ENCODE measurements at regions not wholly inside any gene's neighbourhood (a gene's known extent, or its start where the extent isn't known, plus 50 kb on each side); places are given as distances from the start of the nearest gene placed in this dataset.

GRCh38 chrX:10819973-10820372, 199.6 kb upstream of the MID1 start:
- DNase-seq = no peak

GRCh38 chrX:10821293-10821692, 200.9 kb upstream of the MID1 start:
- DNase-seq = no peak

GRCh38 chrX:10828036-10828435, 207.7 kb upstream of the MID1 start:
- DNase-seq = no peak

DNA sequence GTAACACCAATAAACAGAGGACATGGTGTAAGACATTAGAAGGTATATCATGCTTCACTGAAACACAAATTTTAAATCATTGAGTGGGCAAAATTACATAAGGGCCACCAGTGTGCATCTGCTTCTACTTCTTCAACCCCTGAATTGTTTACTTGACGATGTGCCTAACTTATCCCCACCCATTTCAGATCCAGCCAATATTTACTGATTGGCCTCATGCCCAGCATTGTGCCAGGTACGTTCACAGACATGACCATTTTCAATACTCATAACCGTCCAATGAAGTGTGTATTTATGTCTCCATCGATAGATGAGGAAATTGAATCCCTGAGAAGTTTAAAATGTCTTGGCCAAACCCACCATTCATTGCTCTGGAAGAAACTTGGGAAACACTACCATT, 208.3 kb upstream of the MID1 start:
- no peak for DNase-seq

- DNase-seq = no peak
These were observed 211.5 kb upstream of the MID1 start for GRCh38 chrX:10831716-10832502.

DNA sequence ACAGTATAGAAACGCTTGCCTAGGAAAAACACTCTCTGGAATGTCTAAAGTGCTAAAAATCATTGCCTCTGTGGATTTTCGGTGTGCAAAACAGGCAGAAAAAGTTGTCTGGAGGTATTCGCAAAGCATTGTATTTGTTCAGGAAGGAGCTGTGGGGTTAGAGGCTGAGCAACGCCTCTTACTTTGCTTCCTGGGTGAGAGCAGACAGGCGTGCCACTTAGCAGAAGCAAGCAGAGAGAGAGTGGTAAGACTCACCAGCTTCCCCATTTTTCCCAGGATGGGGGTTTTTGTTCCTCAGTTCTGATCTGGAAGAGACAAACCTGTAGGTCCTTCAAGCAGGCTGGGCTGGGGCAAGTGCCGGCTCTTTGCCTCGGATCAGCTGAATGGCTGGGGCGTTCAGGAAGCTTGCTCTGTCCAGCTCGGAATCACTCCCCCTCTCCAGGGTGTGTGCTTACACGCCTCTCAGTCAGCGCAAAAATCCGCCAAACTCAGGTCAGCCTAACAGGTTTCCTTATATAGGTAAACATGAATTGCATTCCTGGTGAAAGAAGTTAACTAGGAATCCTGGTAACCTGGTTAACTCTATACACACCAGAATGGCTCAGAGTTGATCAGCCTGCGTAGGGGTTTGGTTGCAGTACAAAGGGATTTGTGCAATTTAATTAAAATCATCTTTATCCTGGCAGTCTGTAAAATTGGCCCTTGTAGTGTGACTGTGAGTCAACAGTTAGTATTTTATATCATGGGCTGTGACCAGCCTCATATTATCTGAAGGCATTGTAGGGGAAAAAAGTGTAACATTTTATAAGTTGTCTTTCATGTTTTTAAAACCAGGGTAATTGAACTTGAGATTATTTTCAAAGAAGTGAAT, 213.1 kb upstream of the MID1 start:
- DNase-seq = no peak

DNA sequence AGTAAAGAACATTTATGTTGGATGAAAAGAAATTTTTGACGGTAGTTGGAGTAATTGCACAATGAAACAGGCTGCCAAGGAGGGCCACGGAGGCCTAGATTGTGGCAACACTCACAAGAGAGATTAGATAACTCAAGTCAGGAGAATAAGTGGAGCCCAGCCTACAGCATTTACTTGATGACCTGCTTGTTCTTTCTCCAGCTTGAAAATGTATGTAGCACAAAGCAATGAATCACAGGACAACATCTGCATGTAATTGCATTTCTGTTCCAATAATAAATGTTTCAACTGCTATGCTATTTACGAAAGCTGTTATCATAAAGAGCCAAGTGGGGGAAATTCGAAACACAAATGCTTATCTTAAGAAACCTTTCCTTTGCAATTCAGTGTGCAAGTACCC, 221.2 kb upstream of the MID1 start:
- DNase-seq = no peak

- DNase-seq = no peak
These were observed 222.3 kb upstream of the MID1 start for GRCh38 chrX:10842646-10843045.

GRCh38 chrX:10847333-10847732, 226.9 kb upstream of the MID1 start:
- DNase-seq = no peak

DNA sequence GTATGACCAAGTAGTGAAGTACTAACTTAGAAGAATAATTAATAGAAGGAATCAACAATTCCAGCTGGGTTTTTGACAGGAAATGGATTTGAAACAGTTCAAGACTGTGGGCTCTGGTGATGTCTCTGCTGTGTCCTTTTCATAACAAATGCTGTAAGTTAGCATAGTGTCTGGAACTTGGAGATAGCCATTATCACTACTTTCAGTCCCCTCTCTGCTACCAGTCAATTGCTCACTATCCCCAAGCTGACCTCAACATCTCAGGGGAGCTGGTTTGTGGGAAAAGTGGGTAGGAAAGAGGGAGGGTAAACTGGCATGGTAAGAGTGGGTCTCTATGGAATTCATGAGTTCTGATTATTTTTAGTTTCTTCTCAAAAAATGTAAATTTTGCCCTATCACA, 231.4 kb upstream of the MID1 start:
- no peak for DNase-seq

DNA sequence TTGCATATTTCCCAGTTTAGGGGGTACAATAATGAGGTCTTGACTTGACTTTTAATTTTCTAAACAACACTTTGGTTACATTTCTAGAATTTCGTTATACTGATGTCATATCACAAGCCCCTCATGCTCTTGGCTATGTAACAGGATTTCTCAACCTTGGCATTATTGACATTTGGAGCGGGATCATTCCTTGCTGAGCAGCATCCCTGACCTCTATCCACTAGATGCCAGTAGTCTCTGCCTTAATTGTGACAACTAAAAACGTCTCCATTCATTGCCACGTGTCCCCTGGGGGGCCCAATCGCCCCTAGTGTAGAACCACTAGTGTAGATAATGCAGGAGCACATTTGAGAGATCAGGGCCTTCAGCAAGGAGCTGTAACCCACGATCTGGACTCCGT, 234.2 kb upstream of the MID1 start:
- DNase-seq = no peak

DNA sequence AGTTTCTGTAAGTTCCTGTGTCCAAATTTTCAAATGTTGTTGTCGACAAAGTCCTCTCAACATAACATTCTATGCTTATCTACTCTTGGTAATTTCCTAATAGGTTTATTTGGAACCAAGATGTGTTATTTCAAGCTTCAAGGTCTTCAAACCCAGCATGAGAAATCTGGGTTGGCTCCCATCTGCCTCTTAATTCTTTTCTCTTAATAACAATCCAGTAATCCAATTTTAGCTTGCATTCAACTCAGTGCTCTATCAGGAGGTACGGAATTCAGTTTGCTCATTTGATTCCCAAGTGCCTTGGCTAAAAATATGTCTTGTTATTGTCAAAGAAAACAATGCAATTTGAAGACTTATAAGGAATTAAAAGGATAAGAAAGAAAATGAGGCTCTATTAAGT, 235.5 kb upstream of the MID1 start:
- DNase-seq = no peak

DNA sequence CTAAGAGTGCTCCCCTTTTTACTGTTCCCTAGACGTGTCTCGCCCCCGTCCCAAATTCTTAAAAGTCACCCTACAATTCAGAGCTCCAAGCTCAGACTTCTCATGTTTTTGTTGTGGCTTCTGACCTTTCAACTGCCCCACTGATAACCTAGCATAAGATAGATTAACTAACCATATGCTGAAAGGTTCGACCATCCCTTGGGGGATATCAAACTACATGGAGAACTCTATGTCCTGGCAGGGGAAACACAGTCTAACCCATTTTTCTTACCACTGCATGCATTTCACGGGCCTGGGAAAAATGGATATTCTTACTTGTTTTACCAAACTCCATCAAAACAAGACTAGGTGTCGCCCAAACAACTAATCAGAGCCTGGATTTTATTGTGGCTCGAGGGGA, 236.4 kb upstream of the MID1 start:
- no peak for DNase-seq

GRCh38 chrX:10859353-10859752, 239.0 kb upstream of the MID1 start:
- DNase-seq = no peak

DNA sequence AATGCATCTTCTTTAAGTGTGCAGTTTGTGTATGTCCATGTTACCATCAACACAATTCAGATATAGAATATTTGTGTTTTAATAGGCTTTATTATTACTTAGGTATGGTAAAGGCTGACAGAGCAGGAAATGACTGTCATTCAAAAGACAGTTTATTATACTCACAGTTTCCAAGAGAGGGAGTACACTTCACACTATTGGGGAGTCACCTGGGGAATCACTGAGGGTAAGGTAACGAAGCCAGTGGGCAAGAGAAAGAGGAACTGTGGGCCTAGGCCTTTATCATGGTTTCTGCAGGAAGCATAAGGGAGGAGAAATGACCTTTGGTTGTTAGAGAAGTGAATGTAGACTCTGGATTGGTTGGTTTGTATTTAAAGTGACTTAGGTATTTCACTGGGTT, 235.1 kb upstream of the HCCS start:
- peak; percentile 2 for DNase-seq

- no peak for DNase-seq
These were observed 228.6 kb upstream of the HCCS start for GRCh38 chrX:10882484-10882883.

GRCh38 chrX:10884246-10884645, 226.9 kb upstream of the HCCS start:
- no peak for DNase-seq

DNA sequence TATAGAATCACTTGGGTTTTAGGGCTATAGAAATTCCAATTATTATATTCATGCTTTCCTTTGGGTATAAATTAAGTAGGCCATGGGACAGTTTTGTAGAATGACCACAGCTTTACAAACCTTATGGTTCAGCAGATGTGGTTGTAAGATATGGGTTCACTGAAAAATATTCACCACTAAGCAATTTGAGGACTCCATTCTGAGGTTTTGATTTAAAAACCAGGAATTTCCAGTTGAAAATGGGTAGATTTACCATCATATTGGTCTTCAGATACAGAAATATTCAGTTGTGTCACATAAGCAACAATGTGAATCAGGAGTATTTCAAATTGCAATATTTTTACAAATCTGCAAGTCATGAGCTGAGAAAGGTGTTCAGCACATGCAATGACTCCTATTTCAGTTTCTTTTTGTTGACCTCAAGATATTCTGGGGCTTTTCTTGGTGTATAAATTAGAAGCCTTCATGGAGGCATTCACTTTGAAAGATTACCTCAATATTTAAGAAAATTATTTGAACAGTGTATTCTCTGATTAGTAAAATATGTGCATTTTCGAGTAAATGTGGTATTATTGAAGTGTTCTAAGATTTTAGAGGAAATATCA, 218.4 kb upstream of the HCCS start:
- no peak for DNase-seq

DNA sequence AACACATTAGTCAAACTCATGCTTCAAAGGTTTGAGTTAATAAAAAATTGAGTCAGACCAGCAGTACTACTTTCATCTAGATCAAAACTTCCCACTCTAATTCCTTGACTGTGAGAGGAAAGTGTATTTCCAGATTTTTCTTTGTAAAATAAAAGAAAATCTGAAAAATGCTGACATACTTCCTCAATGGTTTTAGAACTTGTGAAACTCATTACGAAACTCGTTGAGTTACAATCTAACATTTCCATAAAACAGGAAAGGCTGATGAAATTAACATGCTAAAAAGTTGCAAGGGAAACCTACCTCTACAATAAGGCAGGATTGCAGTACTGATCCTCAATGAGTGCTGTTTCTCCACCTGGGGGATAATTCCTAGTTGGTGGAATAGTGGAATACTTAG, 217.8 kb upstream of the HCCS start:
- no peak for DNase-seq

DNA sequence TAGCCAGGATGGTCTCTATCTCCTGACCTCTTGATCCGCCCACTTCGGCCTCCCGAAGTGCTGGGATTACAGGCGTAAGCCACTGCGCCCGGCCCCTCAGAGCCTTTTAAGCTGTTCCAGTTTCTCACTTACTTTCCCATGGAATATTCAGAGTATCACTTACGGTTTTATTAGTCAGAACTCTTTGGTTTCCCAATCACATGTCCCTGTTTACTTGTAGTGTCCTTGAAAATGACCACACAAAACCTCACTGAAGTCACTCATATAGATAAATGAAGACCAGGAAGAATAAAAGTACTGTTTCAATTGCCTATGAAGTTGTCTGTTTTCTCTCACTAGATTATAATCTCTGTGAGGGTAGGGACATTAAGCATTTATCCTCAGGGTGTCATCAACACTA, 217.2 kb upstream of the HCCS start:
- no peak for DNase-seq

DNA sequence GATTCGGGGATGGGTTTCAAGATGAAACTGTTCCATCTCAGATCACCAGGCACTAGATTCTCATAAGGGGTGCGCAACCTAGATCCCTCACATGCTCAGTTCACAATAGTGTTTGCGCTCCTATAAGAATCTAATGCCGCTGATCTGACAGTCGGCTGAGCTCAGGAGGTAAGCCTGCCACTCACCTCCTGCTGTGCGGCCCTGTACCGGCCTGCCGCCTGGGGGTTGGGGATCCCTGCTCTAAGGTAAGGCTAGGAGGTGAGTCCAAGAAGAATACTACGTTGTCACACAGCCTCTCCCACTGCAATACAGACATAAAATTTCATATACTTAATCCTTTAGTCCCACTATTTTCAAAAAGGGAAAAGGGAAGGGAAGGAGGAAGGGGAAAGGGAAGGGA, 213.4 kb upstream of the HCCS start:
- DNase-seq = no peak

DNA sequence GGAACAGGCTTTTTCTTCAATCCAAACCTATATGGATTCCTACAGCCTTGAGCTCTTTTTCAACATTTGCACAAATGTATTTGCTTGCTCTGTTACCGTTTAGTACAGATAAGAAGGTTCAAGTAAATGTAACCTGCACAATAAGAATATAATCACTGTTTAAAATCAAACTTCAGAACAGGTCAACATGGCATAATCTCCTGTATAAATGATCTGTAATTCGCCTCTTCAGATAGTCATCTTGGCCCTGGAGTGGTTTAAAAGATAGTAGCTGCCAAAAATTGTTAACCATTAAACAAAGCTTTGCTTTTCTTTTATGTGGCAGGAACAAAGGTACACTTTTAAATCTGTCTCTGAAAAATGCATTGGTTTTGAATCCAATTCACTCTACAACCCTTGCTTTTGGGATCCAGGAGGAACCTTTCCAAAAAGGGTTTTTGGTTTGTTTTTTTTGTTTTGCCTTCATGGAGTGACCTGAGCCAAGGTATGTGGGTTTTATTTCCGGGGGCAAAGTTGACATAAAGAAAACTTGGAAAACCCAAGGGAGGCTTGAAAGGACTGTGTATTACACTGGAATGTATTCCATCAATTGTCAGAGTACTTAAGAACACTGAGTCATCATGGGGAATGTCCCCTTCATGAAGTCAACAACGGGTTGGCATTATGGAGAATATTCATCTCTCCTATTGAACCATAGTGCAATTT, 210.4 kb upstream of the HCCS start:
- DNase-seq = no peak

GRCh38 chrX:10901290-10901633, 209.9 kb upstream of the HCCS start:
- no peak for DNase-seq

DNA sequence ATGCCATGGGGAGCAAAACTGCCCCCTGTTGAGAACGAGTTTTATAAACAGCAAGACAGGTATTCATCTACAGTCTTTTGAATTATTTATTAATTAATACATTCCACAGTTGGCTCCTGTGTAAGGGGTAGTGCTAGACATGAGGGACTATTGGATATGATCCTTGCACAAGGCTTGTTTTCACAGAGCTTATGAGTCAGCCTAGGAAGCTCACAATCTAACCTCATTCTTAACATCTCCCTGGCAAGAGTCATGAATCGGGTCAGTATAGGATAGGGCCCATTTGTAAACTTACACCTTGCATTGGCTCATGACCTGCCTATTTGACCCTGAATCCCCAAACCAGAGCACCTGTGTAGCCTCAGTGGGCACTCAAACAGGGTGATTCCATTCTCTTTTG, 209.1 kb upstream of the HCCS start:
- no peak for DNase-seq
